MV-4-11 (cell line): ENCODE measurements at regions not wholly inside any gene's neighbourhood (a gene's known extent, or its start where the extent isn't known, plus 50 kb on each side); places are given as distances from the start of the nearest gene placed in this dataset.

Experiments
- DNase-seq: peaks from one replicate; lab custom pipeline; 2025; lab: John Stamatoyannopoulos, UW

GRCh38 chr4:123747016-123747415 is 350.4 kb downstream of the SPRY1 start:
- DNase-seq, result no peak

DNA sequence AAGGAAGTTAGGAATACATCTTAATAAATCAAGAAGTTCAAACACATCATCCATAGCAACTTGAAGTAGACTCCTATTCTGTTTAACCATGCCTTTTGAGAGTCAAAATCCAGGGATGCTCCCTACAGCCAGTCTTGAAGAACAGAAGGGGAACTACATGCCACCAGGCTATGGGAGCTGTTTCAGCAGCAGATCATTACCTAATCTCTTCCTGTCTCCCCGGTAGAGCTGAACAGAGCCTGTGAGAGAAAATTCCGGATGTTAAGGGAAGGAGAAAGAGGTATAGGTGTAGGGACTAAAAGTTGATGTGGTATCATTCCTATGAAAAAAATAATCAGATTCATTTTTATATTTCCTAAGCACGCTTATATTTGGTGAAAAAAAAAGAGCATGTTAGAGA is 352.2 kb downstream of the SPRY1 start:
- DNase-seq, result no peak

DNA sequence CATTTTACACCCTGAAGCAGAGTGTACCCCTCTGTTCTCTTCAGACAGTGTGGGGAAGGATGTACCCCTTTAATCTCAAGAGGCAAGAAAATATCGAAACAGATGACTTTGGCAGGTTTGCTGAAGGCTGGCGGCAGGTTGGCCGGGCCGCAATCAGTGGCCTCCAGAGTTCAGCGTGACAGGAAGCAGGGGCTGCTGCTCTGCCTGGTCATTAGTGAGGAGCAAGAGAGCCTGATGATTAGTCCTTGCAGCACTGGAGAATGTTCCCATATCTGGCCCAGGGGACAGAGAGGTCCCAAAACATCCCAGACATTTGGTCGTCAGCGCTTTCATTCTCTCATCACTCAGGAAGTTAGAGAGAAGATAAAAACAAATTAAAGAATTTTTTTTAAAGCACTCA is 352.8 kb downstream of the SPRY1 start:
- no peak for DNase-seq

DNA sequence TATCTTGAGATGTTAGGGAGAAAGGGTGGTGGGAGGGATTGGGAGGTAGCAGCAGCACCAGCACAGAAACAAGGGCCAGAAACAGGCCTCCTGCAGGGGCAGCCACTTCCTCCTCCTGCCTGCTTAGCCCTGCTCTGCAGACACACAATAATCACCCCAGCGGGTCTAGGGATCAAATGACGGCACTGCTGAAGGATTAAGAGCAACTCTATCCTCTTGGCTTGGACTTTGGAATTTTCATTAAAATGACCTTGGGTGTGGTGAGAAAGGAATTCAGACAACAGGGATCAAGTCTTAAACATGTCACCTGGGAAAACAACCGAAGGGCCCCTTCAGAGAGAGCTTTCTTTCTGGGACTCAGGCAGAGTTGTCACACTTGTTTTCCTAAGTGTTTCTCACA is 353.4 kb downstream of the SPRY1 start:
- no peak for DNase-seq

- no peak for DNase-seq
These were observed 359.1 kb downstream of the SPRY1 start for GRCh38 chr4:123755655-123756054.

DNA sequence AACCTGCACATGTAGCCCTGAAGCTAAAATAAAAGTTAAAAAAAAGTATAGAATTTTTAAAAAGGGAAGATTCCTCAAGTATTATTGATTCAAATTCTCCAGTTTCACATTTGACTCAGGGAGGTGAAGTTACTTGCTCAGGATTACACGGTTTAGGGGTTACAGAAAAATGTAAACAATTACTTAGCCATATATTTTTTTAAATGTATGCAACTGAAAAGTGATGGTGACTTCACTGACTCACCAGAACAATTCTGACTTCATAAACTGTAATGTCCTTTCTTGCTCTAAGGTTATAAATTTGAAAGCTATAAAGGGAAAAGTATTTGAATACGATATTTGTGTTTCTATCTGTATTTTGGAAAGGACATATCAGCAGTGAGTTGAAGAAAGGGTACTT is 371.2 kb downstream of the SPRY1 start:
- no peak for DNase-seq

DNA sequence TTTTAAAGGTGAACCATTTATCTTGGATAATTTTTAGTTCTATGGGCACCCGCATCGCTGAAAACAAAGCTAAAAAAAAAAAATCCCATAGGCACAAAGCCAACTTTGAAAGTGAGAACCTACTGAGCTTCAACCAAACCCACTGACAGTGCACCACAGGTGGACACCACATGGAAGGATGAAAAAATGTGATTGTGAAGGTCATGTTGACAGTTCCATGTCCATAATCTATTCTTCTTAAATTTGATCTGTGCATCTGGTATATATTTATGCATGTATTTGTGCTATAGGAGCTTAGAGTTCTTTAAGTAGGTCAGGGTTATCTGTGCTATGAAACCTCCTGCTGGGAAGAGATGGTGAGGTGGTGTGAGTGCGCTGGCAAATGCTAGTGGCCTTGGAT is 374.3 kb downstream of the SPRY1 start:
- DNase-seq, result no peak

DNA sequence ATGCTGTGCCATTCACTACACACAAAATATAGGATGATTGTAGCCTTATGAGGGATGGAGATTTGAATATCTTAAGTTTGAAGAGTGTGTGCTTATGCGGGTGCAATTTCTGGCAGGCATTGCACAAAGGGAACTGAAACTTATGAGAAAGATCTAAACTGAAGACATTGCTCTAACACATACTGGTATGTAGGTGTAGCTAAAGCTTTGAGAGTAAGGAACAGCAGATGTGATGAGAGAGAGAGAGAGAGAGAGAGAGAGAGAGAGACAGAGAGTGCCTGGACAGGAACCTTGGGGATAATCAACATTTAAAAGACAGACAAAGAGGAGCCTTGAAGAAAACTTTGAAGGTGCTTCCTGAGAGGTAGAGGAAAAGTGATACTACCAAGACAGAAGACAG is 379.7 kb downstream of the SPRY1 start:
- peak; percentile 66 for DNase-seq

- no peak for DNase-seq
These were observed 380.8 kb downstream of the SPRY1 start for GRCh38 chr4:123777373-123777772.

GRCh38 chr4:123783151-123783790 is 386.7 kb downstream of the SPRY1 start:
- DNase-seq, result no peak

DNA sequence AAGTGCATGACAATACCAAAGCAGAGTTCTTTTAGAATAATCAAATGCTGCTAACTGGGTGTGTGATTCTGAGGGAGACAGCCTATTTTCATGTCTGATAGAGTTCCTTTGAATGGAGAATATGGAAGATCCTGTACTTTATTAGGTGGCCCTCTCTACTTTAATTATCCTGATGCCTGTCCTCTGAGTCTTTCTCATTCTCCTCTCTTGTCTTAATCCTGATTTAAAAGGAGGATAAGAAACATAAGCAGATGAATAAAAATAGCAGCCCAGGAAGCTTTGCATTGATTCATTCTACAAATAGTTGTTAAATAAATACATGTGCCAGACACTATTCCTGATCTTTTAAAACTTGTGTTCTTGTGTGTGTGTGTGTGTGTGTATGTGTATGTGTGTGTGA is 387.3 kb downstream of the SPRY1 start:
- no peak for DNase-seq

DNA sequence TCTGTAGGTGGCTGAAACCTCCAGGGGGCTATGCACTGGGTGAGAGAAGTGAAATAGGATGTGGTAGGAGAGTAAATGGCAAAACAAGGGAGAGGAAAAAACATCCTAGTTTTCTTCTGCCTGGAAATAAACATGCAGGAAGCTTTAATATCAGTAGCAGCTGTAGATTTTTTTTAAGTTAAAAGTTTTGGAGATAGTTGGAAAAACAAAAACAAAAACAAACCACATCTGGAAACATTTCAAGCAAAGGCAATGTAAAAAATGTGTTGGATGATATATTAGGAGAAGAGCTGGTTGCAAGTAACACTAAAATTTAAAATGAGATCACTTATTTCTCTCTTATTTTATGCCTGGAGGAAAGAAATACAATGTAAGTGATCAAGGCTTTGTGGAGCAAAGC is 388.0 kb downstream of the SPRY1 start:
- no peak for DNase-seq

GRCh38 chr4:123785538-123785937 is 388.9 kb downstream of the SPRY1 start:
- DNase-seq, result no peak

- no peak for DNase-seq
These were observed 389.7 kb downstream of the SPRY1 start for GRCh38 chr4:123786163-123786915.

GRCh38 chr4:123786920-123787319 is 390.3 kb downstream of the SPRY1 start:
- no peak for DNase-seq

DNA sequence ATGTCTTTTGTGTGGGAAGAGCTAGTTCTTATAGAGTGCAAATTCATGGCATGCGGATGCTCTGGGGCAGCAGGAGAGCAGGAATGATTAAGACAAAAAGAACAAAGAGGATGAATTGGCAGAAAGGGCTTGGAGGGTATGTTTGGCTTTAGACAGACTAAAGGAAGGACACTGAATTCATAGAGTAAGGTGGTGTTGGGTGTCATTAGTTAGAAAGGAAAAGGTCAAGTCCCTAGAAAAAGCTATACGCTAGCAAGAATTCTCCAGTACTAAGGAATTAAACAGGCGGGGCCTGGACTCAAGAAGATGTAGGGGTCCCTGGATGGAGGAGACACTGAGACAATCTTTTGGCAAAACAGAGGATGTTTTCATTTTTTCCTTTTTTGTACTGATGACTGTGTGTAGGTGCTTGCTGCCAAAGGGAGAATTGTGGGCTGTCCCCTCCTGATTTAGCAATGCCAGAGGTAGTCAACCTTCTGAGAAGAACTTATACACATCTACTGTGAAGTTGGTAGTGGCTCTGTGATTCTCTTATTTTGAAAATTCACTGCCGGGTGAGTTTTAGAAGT is 391.0 kb downstream of the SPRY1 start:
- DNase-seq, result no peak

DNA sequence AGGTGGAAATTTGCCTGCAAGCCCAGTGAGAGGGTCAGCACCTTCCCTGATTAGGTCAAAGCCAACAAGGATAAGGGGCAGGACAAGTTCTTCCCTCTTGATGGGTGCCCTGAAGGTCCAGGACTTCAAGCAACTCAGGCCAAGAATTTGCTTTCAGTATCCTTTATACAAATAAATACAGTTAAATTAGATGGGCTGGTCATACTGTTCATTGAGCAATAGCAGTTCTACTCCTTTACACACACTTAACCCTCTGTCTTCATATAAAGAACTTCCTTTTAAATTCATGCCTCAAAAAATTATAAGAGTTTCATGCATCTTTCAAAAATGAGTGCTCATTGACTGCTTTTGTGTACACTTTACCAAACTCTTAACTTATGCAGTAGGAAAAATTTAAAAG is 392.0 kb downstream of the SPRY1 start:
- no peak for DNase-seq

GRCh38 chr4:123790681-123791080 is 394.1 kb downstream of the SPRY1 start:
- DNase-seq, result no peak

DNA sequence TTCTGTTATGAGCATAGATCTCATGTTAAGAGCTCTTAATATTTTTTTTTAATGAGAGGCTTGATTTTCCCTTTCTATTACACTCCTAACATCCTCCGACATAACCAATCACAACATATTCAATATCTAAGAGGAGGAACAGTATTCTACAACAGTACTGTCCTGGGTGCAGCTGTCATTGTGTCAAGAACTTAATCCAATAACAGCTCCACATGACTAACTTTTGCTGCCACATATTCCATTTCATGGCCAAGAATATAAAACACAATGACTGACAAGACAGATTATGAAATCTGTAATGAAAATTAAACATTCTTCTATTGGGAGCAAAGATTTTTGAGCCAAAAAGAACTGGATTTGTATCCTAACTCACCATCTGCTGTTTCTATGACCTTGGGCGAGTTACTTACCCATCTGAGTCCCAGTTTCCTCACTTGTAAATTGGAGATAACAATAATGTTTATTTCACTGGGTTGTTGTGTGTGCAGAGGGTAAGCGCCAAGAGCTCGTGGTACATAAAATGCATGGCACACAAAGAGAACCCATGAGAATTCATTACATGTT is 405.6 kb downstream of the SPRY1 start:
- no peak for DNase-seq

DNA sequence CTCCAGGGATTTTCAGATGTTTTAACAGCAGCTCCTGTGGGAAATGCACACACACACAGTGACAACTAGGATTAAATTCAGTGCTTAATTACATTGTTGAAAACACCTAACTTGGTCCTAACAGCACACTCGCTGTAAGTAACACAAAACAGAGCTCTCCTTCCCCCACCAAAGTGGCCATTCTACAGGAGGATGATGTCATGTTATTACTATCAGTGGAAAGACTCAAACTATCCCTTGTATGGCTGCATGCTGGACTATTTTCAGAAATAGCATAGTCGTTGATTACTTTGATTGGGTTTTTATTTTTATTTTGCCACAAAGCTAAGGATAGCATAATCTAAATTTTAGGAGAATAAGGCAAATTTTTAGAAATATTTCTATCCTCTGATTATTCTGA is 406.3 kb downstream of the SPRY1 start:
- DNase-seq, result no peak

DNA sequence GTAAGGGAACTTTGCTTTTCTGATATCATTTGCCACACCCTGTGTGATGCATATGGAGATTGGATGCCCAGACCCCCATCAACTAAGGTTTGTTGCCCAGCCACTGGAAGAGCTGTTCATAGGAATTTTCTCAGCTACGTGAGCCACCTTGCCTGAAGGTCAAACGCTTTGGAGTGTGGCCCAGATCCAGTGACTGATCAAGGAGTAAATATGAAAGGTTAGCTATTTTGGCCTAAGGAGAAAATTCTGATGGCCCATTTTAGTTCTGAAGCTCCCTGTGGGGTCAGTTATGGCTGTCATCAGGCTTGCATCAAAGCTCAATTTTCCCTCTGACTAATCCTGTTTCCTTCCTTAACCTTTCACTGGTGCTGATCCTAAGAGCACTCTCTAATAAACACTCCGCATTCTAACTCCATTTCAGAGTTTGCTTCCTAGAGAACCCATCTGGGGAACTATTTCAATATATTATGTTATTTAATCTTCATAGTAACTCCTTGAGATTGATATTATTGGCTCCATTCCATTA is 407.7 kb downstream of the SPRY1 start:
- DNase-seq, result no peak

DNA sequence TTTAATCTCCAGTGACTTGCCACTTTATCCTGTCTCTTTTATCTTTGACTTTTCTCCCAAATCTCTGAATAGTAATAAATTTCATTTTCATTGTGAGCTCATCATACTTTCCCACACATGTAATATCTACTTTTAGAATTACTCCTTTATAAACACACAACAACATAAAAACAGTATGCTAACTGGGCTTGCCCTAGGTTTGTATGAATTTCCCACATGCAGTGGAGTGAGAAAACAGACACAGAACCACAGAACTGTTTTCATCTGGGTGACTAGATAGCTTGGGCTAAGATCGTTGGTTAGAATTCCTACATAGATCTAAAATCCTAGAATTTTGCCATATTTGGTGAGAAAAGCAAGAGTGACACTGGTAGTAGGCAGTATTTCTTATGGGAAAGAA is 409.5 kb downstream of the SPRY1 start:
- no peak for DNase-seq

DNA sequence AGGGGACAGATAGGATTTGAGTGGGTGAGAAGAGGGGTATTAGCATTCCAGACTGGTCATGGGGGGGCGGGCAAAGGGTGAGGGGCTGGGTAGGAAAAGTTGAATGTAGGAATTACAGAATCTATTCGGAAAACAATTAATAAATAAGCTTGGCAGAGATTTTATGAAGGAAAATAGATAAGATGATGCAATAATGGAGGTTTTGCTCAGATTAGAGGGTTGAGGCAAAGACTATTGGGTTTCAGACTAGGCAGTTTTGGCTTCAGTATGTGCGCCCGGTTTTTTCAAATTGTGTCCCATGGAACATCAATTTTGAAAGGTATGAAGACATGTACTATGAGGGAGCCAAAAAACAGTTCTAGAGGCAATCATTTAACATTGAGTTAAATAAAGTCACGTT is 410.6 kb downstream of the SPRY1 start:
- no peak for DNase-seq
